ENCODE measurements at regions not wholly inside any gene's neighbourhood (a gene's known extent, or its start where the extent isn't known, plus 50 kb on each side); places are given as distances from the start of the nearest gene placed in this dataset.

- TF ChIP-seq POLR2A (IDR thresholded peaks at IDR 0.05), result no peak
- TF ChIP-seq, protein P1, sequence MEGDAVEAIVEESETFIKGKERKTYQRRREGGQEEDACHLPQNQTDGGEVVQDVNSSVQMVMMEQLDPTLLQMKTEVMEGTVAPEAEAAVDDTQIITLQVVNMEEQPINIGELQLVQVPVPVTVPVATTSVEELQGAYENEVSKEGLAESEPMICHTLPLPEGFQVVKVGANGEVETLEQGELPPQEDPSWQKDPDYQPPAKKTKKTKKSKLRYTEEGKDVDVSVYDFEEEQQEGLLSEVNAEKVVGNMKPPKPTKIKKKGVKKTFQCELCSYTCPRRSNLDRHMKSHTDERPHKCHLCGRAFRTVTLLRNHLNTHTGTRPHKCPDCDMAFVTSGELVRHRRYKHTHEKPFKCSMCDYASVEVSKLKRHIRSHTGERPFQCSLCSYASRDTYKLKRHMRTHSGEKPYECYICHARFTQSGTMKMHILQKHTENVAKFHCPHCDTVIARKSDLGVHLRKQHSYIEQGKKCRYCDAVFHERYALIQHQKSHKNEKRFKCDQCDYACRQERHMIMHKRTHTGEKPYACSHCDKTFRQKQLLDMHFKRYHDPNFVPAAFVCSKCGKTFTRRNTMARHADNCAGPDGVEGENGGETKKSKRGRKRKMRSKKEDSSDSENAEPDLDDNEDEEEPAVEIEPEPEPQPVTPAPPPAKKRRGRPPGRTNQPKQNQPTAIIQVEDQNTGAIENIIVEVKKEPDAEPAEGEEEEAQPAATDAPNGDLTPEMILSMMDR (IDR thresholded peaks at IDR 0.05), result no peak
Measured at GRCh38 chr15:52923626-52924025, 133.5 kb upstream of the ONECUT1 start.
